G401 (cell line): ENCODE measurements at regions not wholly inside any gene's neighbourhood (a gene's known extent, or its start where the extent isn't known, plus 50 kb on each side); places are given as distances from the start of the nearest gene placed in this dataset.

Source experiments
- DNase-seq: peaks from one replicate; pipeline ENCODE4 v3.0.0-alpha.2; 2015; ENCODE audit warnings: low spot score
- in situ Hi-C: cut with HindIII; loops from 2 replicates; pipeline ENCODE4 v1.10.0; 2016; ENCODE audit warnings: low sequenced_read_pairs, mixed read lengths

- DNase-seq: no peak
- in situ Hi-C loops: no loop called here
These were observed 54.6 kb upstream of the EOLA2 start for GRCh38 chrX:149992918-149993317.

- no peak for DNase-seq
- in situ Hi-C loops: no loop called here
These were observed 55.7 kb upstream of the EOLA2 start for GRCh38 chrX:149993989-149994388.

- DNase-seq: no peak
- in situ Hi-C loops: no loop called here
These were observed 58.2 kb upstream of the EOLA2 start for GRCh38 chrX:149996515-149996914.

DNA sequence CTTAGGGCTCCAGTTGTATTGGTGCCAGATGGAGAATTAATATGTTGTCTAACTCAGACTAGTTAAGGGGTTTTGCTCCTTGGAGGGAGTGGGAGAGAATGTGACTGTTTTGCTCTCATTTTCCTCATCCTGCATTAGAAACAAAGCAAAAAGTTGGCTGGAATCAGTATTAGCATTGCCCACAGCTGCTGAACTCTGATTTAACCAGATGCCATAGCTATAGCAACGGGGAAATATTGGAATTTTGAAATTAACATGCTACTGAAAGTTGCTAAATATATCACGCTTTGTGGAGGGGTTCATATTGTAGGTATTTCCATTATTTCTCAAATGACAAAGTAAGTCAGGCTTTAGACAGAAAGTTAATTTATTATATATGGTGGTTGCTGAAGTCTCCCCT, 66.7 kb upstream of the EOLA2 start:
- DNase-seq: no peak
- in situ Hi-C loops: no loop called here

DNA sequence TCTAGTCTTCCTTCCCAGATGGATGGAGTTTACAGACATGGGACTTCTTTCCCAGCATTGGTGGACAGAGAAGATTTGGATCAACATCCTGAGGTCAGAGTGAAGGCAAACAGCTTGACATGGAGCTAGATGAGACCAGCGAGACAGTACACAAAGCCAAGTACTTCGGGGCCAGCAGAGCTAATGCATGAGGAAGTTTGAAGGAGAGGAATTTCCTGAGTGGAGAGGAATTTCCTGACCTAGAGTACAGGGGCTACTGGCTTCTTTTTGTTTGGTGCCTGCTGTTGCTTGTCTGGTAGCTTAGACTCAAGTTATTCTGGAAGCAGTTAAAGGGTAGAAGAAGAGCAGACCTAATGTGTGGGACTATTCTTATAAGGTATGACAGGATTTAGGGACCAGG, 69.1 kb upstream of the EOLA2 start:
- in situ Hi-C loops: no loop called here
- DNase-seq: no peak

DNA sequence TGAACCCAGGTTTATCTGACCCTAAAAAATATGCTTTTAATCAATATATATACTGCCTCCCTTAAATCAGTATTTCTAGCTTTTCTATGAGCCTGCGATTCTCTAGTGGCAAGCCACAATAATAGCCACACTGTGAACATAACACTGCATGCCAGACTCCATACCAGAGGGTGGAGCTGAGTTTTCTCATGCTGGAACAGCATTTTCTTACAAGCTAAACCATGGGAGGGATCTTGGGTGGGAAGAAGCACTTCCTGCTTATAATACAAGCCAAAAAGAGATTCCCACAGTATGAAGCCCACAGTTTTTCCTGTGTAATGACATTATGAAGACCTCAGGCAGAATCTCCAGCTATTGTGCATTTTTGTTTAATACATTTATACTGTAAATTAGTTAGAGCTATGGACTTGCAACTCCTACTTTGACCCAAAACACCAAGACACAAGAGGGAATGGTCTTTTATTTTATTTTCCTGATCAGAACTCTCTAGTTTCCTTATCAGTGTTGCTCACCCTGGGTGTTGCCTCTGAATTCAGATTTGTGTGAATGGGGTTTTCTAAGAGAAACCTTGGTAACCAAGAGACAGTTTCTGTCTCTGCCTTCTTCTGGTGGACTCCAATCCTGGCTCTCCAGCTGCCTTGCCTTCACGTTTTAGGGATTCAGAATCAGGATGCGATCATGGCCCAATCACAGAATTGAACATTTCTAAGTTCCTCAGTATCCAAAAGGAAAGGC, 74.5 kb upstream of the EOLA2 start:
- in situ Hi-C loops: no loop called here

GRCh38 chrX:150014525-150014924, 76.2 kb upstream of the EOLA2 start:
- in situ Hi-C loops: no loop called here
- DNase-seq: no peak

More for the DNA sequence above, 74.5 kb upstream of the EOLA2 start:
- no peak for DNase-seq

DNA sequence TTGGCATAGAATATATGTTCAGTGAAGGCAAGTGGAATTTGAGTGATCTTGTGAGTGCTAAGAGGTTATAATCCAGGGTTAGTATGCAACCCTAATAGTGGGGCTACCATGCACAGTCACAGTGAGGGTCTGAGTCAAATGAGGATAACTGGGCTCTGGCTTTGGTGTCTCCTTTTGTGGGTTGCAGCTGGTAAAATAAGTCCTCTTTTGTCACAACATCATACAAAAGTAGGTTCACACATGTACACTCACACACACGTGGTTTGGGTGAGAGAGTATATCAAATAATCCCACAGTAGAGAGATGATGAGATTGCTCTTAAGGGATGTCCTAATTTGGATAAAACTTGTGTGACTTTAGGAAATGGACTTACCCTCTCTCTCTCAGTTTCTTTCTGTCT, 79.6 kb upstream of the EOLA2 start:
- in situ Hi-C loops: no loop called here
- no peak for DNase-seq

- DNase-seq: no peak
These were observed 80.7 kb upstream of the EOLA2 start for GRCh38 chrX:150018931-150019361.

GRCh38 chrX:150028692-150029091, 90.4 kb upstream of the EOLA2 start:
- DNase-seq: no peak
- in situ Hi-C loops: no loop called here

More at GRCh38 chrX:150018931-150019361, 80.7 kb upstream of the EOLA2 start:
- in situ Hi-C loops: no loop called here

- DNase-seq: no peak
- in situ Hi-C loops: no loop called here
These were observed 94.5 kb upstream of the EOLA2 start for GRCh38 chrX:150032742-150033141.

DNA sequence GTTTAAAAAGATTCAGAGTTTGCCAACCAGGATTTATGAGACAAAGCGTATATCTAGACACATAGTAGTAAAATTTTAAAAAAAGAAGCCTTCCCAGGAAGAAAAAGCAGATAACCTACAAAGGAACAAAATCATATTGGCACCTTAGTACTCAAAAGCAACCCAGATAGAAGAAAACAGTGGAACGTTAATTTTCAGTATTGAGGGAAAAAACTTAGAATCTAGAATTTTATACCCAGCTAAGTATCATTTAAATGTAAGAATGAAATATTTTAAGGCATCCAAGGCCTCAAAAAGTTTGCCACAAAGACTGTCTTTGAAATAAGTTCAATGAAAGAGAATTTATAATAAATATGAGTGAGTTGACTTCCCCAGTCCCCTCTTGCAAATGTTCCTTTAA, 96.5 kb upstream of the EOLA2 start:
- in situ Hi-C loops: no loop called here
- DNase-seq: no peak

- DNase-seq: no peak
- in situ Hi-C loops: no loop called here
These were observed 97.2 kb upstream of the EOLA2 start for GRCh38 chrX:150035531-150035930.

- in situ Hi-C loops: no loop called here
- no peak for DNase-seq
These were observed 97.9 kb upstream of the EOLA2 start for GRCh38 chrX:150036181-150036580.

DNA sequence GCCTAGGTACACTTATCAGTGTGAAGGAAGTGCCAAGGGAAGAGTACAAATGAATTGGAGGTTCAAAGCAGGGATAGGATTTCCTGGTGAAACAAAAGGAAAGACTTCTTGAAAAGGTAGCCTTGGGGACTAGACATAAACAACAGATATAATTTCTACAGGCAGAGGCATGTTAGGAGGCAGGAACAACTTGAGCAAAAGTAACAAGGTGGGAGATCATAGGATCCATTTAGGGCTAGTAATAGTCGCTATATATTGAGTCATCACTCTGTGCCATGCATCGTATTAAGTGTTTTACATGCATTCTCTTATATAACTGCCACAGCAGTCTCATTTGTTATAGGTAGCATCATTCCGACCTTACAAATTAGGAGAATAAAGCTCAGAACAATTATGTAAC, 98.3 kb upstream of the EOLA2 start:
- DNase-seq: no peak
- in situ Hi-C loops: no loop called here

DNA sequence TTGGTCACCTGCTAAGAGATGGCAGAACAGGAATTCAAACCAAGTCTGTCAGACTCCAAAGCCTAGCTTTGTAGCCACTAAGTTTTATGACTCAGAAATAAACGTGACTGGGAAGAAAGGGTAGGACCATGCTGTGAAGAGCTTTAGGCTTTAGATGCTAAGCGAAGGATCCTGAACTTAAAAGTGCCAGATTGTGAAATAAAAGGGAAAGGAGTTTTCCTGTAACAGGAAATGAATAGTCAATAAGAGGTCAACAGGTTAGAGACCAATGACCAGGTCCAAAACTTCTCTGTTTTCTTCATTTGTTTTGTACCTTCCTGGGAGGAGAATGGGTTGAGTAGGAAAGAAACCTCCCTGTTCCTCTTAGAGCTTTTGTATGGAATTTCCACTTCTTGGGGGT, 98.8 kb upstream of the EOLA2 start:
- in situ Hi-C loops: no loop called here
- no peak for DNase-seq

GRCh38 chrX:150038315-150038714, 100.0 kb upstream of the EOLA2 start:
- DNase-seq: no peak
- in situ Hi-C loops: no loop called here

GRCh38 chrX:150038986-150039599, 100.8 kb upstream of the EOLA2 start:
- in situ Hi-C loops: no loop called here
- no peak for DNase-seq

DNA sequence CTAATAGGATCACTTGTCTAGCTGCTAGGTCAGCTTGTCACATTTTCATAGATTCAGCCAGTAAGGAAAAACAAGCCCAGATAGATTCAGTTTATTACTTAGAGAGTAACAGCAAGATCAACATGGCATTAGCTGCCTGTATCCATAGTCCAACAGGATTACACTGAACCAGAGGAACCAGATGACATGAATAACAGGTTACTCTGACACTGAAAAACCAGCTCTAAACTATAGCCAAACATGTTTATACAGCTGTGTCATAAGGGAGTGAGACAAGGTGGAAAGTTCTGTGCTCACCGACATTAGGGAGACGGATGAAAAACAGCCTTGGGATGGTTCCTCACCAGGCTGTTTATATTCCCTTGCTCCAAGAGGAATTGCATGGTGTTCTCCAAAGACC, 102.9 kb upstream of the EOLA2 start:
- DNase-seq: no peak
- in situ Hi-C loops: no loop called here

DNA sequence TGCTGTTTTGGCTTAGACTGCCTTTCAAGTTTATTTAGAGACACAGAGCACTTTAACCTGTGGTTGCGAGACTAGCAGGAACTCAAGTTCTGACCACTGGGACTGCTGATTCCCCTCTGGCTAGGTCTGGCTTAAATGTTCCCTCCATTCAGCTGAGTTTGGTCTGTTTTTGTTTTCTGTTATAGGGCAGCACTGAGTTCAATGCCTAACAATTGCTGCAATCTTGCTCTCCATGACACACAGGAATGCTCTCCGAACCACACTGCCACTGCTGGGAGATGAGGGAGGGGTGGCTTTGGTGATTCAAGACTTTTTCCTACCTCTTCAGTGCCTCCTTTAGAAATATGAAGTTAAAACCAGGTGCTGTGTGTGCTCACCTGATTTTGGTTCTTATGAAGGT, 106.3 kb upstream of the EOLA2 start:
- in situ Hi-C loops: no loop called here
- no peak for DNase-seq

GRCh38 chrX:150047818-150048217, 109.5 kb upstream of the EOLA2 start:
- no peak for DNase-seq
- in situ Hi-C loops: no loop called here
